GM13977 (cell line): ENCODE measurements at regions not wholly inside any gene's neighbourhood (a gene's known extent, or its start where the extent isn't known, plus 50 kb on each side); places are given as distances from the start of the nearest gene placed in this dataset.

Experiments
- DNase-seq: peaks from one replicate; pipeline ENCODE4 v3.0.0; 2012; ENCODE audit warnings: low spot score
- in situ Hi-C: fragments of 300-500 bp; cut with MboI; formaldehyde crosslinking; loops from one replicate; pipeline ENCODE4 v1.12.0; 2022; ENCODE audit warnings: low sequenced_read_pairs, low pct_unique_long_range_greater_than_20kb, mixed read lengths, inconsistent platforms; ENCODE audit not compliant: unreplicated experiment
- TF ChIP-seq, protein P1 (sequence below): IDR thresholded peaks from 2 replicates; pipeline ENCODE4 v1.5.1; 2012; ENCODE audit warnings: mild to moderate bottlenecking, control low read depth; ENCODE audit not compliant: insufficient read depth; ENCODE audit errors: extremely low read depth, missing control alignments

DNA sequence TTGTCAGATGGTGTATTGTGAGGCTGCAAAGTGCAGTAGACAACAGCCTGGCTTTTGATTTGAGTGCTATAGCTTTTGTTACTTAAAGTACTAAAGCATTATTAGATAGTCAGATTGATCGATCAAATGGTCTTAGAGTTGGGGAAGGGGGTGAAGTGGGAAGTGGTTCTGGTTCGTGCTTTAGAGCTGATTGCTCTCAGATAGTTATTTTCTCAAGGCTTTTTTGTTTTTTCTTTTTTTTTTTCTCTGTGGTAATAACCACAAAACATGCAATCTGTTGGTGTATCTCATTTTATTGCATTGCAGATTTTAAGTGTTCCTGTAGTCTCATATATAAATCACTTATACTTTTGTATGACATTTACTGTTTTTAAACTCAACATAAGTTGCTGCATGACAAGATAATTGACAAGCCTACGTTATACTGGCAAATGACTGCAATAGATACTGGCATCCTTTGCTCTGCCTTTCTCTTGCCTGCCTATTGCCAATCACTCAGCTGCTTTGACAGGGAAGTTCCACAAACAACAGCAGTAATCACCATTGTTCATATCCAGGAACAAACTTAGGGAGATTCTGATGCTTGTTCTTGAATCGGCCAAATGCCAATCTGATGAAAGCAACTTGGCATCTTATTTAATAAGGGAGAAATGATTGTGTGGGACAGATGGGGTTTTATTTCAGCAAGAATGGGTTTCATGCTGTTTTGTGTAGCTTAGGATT lies 125.0 kb upstream of the B3GALT2 start:
- in situ Hi-C loops, result no loop called here
- DNase-seq, result no peak
- TF ChIP-seq, protein P1, sequence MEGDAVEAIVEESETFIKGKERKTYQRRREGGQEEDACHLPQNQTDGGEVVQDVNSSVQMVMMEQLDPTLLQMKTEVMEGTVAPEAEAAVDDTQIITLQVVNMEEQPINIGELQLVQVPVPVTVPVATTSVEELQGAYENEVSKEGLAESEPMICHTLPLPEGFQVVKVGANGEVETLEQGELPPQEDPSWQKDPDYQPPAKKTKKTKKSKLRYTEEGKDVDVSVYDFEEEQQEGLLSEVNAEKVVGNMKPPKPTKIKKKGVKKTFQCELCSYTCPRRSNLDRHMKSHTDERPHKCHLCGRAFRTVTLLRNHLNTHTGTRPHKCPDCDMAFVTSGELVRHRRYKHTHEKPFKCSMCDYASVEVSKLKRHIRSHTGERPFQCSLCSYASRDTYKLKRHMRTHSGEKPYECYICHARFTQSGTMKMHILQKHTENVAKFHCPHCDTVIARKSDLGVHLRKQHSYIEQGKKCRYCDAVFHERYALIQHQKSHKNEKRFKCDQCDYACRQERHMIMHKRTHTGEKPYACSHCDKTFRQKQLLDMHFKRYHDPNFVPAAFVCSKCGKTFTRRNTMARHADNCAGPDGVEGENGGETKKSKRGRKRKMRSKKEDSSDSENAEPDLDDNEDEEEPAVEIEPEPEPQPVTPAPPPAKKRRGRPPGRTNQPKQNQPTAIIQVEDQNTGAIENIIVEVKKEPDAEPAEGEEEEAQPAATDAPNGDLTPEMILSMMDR, result no peak

DNA sequence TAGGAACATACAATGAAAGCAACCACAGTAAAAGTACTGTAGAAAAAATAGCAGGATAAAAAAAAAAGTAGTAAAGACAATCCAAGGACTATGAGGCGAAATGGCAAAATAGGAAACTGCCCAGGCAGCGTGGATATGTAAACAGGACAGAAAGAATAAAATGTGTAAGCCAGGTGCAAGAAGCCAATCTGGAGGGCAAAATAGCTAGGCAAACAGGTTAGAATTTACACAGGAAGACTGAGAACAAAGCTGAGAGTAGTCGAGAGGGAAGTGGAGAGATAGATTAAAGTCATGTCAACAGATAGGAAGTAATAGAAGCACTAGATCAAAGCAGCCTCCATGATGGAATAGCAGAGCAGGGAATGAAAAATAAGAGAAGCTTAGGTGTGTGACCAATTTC lies 124.2 kb upstream of the B3GALT2 start:
- DNase-seq, result no peak
- TF ChIP-seq, protein P1, result no peak
- in situ Hi-C loops, result no loop called here

DNA sequence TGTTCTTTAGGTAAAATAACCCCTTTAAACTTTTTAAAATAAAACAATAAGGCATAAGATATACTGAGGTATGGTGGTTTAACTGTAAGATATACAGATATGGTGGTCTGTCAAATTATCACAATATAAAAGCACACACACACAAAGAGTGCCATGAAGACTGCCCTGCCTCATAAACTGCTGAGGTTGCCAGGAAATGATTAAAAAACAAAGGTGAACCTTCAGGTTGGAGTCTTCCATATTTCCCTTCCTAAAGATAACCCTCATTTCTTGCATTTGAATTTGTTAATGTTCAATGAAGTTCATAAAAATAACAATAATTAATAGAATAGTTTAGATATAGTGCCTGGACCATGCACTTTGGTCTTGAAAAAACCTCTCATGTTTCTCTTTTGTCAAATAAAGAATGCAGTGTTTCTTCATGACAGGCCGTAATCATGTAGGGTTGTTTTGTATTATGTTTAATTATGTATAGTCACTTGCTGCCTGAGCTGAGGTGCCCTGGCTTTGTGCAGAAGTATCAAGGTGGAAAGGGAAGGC lies 123.6 kb upstream of the B3GALT2 start:
- no peak for DNase-seq
- TF ChIP-seq, protein P1, result no peak
- in situ Hi-C loops, result no loop called here

DNA sequence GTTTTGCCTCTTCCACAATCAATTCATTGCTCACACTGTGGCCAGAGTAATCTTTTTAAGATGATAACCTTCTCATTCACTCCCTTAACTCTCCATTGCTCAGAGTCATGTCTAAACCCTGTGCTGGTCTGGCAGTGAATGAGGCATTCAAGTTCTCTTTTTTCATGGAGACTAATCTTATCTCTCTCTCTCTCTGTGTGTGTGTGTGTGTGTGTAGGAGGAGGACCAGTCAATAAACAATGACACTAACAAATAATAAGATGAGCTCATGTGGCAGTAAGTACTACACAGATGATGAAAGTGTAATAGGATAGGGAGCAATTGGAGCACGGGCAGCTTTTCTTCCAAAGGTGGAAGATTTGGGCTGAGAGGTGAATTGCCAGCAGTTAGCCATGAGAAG lies 122.0 kb upstream of the B3GALT2 start:
- DNase-seq, result no peak
- TF ChIP-seq, protein P1, result no peak
- in situ Hi-C loops, result no loop called here

DNA sequence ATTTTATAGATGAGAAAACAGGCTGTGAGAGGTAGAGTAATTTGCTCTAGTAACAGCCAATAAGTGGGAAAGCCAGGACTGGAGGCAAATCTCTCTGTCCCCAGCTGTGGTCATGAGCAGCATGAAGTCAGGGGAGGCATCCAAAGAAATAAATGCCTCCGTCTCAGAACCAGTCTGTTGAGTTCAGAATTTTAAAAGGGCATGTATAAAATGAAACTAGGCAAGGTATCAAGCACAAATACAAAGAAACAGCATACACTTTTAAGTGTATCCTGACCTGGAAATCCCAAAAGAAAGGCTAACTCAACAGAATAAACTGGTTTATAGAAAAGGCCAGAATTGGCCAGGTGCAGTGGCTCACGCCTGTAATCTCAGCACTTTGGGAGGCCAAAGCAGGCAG lies 120.0 kb upstream of the B3GALT2 start:
- DNase-seq, result no peak
- in situ Hi-C loops, result no loop called here
- TF ChIP-seq, protein P1, result no peak
